ENCODE measurements at regions not wholly inside any gene's neighbourhood (a gene's known extent, or its start where the extent isn't known, plus 50 kb on each side); places are given as distances from the start of the nearest gene placed in this dataset.

DNA sequence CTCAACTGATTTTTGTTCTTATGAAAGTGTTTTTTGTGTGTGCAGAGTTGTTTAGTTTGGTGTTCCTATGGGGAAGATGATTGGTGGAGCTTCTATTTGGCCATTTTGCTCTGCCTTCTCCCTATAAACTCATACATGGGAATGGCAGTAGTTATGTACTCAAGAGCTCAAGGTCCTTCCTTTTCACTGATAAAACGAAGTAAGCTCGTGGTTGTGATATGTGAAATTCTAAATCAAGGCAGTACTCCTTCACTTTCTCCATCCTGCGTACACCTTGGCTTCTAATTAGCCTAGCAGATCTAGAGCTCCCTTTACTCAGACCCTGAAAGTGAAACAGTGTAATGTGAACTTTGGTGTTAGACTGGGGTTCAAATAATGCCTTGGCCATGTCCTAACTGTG, 159.3 kb upstream of the TNC start:
- Histone ChIP-seq H3K36me3 (replicated peaks in 1 of 2; ENCODE audit: control insufficient read depth in 1 of 2, insufficient read depth in 2 of 2, low read length in 2 of 2) (no peaks in the 10 kb centered on the region), H3K4me2 (ENCODE audit: low read depth, low read length) (no peak overlapping the region), H3K27me3 (ENCODE audit: control insufficient read depth in 1 of 2, insufficient read depth in 2 of 2, low read length in 2 of 2) (no peaks in the 10 kb centered on the region; a peak in 1 of 5 replicates), H2AFZ (ENCODE audit: low read length) (no peak overlapping the region), H3K79me2 (ENCODE audit: insufficient read depth, low read length) (no peaks in the 10 kb centered on the region), H3K27ac (ENCODE audit: extremely low read length, insufficient read depth, low read length) (no peak overlapping the region), H3K9me3 (ENCODE audit: low read length) (no peaks in the 10 kb centered on the region), H3K4me1 (ENCODE audit: insufficient read depth, low read length) (no peaks in the 10 kb centered on the region), H3K4me3 (replicated peaks in 1 of 3; ENCODE audit: insufficient read depth in 1 of 3, low read depth in 2 of 3, low read length in 3 of 3) (no peak overlapping the region), H3K9ac (ENCODE audit: insufficient read depth, low read depth, low read length) (no peak overlapping the region), H4K20me1 (ENCODE audit: insufficient read depth, low read length) (no peaks in the 10 kb centered on the region)
- 18% methylated on average over 3 of the region's 3 CpGs for WGBS (ENCODE audit: low lambda C conversion rate)
- no TSS peak for BruUV-seq (replicated peaks)
- ChIA-PET CTCF (ENCODE audit: low intra/inter-chr PET ratio, low total read pairs) (no interaction called here), POLR2A (no interaction called here)
- ATAC-seq (no peak), DNase-seq (ENCODE audit: low spot score) (no peak), FAIRE-seq (no peak)
- intact Hi-C loops (cut with micrococcal nuclease; ENCODE audit: unreplicated experiment) (no loop called here), in situ Hi-C loops (cut with HindIII; ENCODE audit: extremely low pct_ligation_motif_present, low pct_unique_long_range_greater_than_20kb) (no loop called here)
- no peak for TF ChIP-seq ZNF432 (CRISPR knock-in tag; IDR thresholded peaks at IDR 0.05; ENCODE audit: borderline replicate concordance)
- TF ChIP-seq ZNF121 (CRISPR knock-in tag; IDR thresholded peaks at IDR 0.05): no peak

DNA sequence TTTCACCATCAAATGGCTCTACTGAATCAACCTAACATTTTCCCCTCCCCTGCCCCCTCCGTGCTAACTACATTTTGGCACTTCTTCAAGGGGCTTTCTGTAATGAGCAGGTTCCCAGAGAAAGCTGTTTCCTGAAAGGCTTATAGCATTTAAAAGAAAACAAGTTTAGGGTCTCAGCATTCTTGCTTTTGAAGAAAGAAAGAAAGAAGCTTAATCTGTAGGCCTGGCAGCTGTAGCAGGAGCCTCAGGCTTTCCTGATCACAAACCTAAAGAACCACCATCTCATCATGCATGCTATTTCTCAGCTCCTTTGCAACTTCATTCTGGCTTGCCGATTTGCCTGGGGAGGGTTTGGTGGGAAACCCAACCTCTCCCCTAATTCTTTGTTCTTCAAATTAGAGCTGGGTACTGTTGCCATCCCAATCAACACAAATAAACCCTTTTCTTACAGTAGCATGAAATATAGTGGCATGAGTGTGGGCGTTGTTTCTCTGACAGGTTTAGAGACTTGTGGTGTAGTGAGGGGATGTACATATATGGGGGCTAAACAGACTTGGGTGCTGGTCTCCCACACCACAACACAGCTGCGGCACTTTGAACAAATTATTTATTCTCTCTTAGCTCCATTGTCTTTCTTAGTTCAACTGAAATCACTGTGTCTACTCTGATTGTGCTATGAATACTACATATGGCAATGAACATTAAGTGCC, 160.5 kb upstream of the TNC start:
- CTCF ChIA-PET (ENCODE audit: low intra/inter-chr PET ratio, low total read pairs): no interaction called here

More for the DNA sequence above, 160.5 kb upstream of the TNC start:
- H3K4me3 ChIP-seq (replicated peaks in 1 of 3; ENCODE audit: insufficient read depth in 1 of 3, low read depth in 2 of 3, low read length in 3 of 3): no peak overlapping the region
- no peak overlapping the region for H3K4me2 ChIP-seq (ENCODE audit: low read depth, low read length)
- H3K36me3 ChIP-seq (replicated peaks in 1 of 2; ENCODE audit: control insufficient read depth in 1 of 2, insufficient read depth in 2 of 2, low read length in 2 of 2): no peaks in the 10 kb centered on the region
- no peaks in the 10 kb centered on the region; a peak in 1 of 5 replicates for H3K27me3 ChIP-seq (ENCODE audit: control insufficient read depth in 1 of 2, insufficient read depth in 2 of 2, low read length in 2 of 2)
- no peaks in the 10 kb centered on the region for H3K4me1 ChIP-seq (ENCODE audit: insufficient read depth, low read length)
- no peak for DNase-seq (ENCODE audit: low spot score)
- no peaks in the 10 kb centered on the region for H3K9me3 ChIP-seq (ENCODE audit: low read length)
- intact Hi-C loops (cut with micrococcal nuclease; ENCODE audit: unreplicated experiment) (no loop called here), in situ Hi-C loops (cut with HindIII; ENCODE audit: extremely low pct_ligation_motif_present, low pct_unique_long_range_greater_than_20kb) (no loop called here)
- BruUV-seq (replicated peaks): no TSS peak
- H3K79me2 ChIP-seq (ENCODE audit: insufficient read depth, low read length): no peaks in the 10 kb centered on the region
- H4K20me1 ChIP-seq (ENCODE audit: insufficient read depth, low read length): no peaks in the 10 kb centered on the region
- H3K9ac ChIP-seq (ENCODE audit: insufficient read depth, low read depth, low read length): no peak overlapping the region
- no peak overlapping the region for H2AFZ ChIP-seq (ENCODE audit: low read length)
- 9% methylated on average over 4 of the region's 4 CpGs for WGBS (ENCODE audit: low lambda C conversion rate)
- no peak overlapping the region for H3K27ac ChIP-seq (ENCODE audit: extremely low read length, insufficient read depth, low read length)
- FAIRE-seq: no peak
- ATAC-seq: no peak
- POLR2A ChIA-PET: no interaction called here
- TF ChIP-seq SMC3 (IDR thresholded peaks at IDR 0.05; ENCODE audit: low read length) (no peak), ZNF747 (CRISPR knock-in tag; IDR thresholded peaks at IDR 0.05; ENCODE audit: borderline replicate concordance) (no peak), MIER3 (CRISPR knock-in tag; IDR thresholded peaks at IDR 0.05; ENCODE audit: borderline replicate concordance) (no peak), ZNF17 (CRISPR knock-in tag; IDR thresholded peaks at IDR 0.05) (no peak), MED13 (CRISPR knock-in tag; IDR thresholded peaks at IDR 0.05) (no peak), EED (CRISPR knock-in tag; IDR thresholded peaks at IDR 0.05) (no peak), ZNF619 (CRISPR knock-in tag; IDR thresholded peaks at IDR 0.05) (no peak), TBL1XR1 (IDR thresholded peaks at IDR 0.05; ENCODE audit: borderline replicate concordance, low read length, partially characterized antibody) (no peak), AGO1 (IDR thresholded peaks at IDR 0.05; ENCODE audit: low read depth, low read length, poor library complexity, severe bottlenecking) (no peak), KAT8 (CRISPR knock-in tag; IDR thresholded peaks at IDR 0.05) (no peak), SPEN (CRISPR knock-in tag; IDR thresholded peaks at IDR 0.05; ENCODE audit: low read depth) (no peak)
- TF ChIP-seq, protein P1, sequence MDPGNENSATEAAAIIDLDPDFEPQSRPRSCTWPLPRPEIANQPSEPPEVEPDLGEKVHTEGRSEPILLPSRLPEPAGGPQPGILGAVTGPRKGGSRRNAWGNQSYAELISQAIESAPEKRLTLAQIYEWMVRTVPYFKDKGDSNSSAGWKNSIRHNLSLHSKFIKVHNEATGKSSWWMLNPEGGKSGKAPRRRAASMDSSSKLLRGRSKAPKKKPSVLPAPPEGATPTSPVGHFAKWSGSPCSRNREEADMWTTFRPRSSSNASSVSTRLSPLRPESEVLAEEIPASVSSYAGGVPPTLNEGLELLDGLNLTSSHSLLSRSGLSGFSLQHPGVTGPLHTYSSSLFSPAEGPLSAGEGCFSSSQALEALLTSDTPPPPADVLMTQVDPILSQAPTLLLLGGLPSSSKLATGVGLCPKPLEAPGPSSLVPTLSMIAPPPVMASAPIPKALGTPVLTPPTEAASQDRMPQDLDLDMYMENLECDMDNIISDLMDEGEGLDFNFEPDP (CRISPR knock-in tag; conservative IDR thresholded peaks at IDR 0.05): no peak
